ENCODE measurements at regions not wholly inside any gene's neighbourhood (a gene's known extent, or its start where the extent isn't known, plus 50 kb on each side); places are given as distances from the start of the nearest gene placed in this dataset.

GRCh38 chr18:27652480-27653121, 467.5 kb upstream of the CHST9 start:
- peak overlapping the region in 1 of 2 donors; percentile 21 for H3K27ac ChIP-seq (ENCODE audit: low read depth in 1 of 2, low read length in 1 of 2)
- peaks cover 0 to 14% (median 0%) of the 10 kb centered on the region in 5 donors for H3K4me1 ChIP-seq (ENCODE audit: control insufficient read depth in 5 of 5, insufficient read depth in 5 of 5, low read length in 5 of 5)
- no peaks in the 10 kb centered on the region for H3K27me3 ChIP-seq (ENCODE audit: control insufficient read depth in 3 of 3, insufficient read depth in 3 of 3, low read length in 2 of 3)
- H3K9ac ChIP-seq (ENCODE audit: insufficient read depth in 1 of 2, low read length in 2 of 2), result no peak overlapping the region
- 54 to 59% methylated on average over 2 of the region's 2 CpGs for WGBS, 2 donors
- H3K9me3 ChIP-seq (ENCODE audit: control insufficient read depth in 4 of 4, insufficient read depth in 3 of 4, low read length in 3 of 4), result no peaks in the 10 kb centered on the region
- no peaks in the 10 kb centered on the region for H3K36me3 ChIP-seq (ENCODE audit: control insufficient read depth in 4 of 4, insufficient read depth in 4 of 4, low read length in 4 of 4)
- ATAC-seq (ENCODE audit: insufficient read depth, low FRiP score) (no peak), DNase-seq (no peak)
- TF ChIP-seq CTCF (IDR thresholded peaks at IDR 0.05; ENCODE audit: control extremely low read depth, extremely low read depth), result no peak
- H3K4me3 ChIP-seq, result no peak overlapping the region

- Histone ChIP-seq H3K4me1 (ENCODE audit: control insufficient read depth in 5 of 5, insufficient read depth in 5 of 5, low read length in 5 of 5) (peaks cover 0 to 10% (median 0%) of the 10 kb centered on the region in 5 donors), H3K27ac (ENCODE audit: low read depth in 1 of 2, low read length in 1 of 2) (no peak overlapping the region), H3K27me3 (ENCODE audit: control insufficient read depth in 3 of 3, insufficient read depth in 3 of 3, low read length in 2 of 3) (no peaks in the 10 kb centered on the region), H3K36me3 (ENCODE audit: control insufficient read depth in 4 of 4, insufficient read depth in 4 of 4, low read length in 4 of 4) (no peaks in the 10 kb centered on the region), H3K9me3 (ENCODE audit: control insufficient read depth in 4 of 4, insufficient read depth in 3 of 4, low read length in 3 of 4) (no peaks in the 10 kb centered on the region), H3K4me3 (no peak overlapping the region), H3K9ac (ENCODE audit: insufficient read depth in 1 of 2, low read length in 2 of 2) (no peak overlapping the region)
- DNase-seq (no peak), ATAC-seq (ENCODE audit: insufficient read depth, low FRiP score) (no peak)
- WGBS, 2 donors, result 89 to 90% methylated on average over 3 of the region's 3 CpGs
- no peak for TF ChIP-seq CTCF (IDR thresholded peaks at IDR 0.05; ENCODE audit: control extremely low read depth, extremely low read depth)
These were observed 464.5 kb upstream of the CHST9 start for GRCh38 chr18:27649621-27650020.

- WGBS, 2 donors, result 40 to 51% methylated on average over 1 of the region's 1 CpG
- Histone ChIP-seq H3K4me3 (no peak overlapping the region), H3K4me1 (ENCODE audit: control insufficient read depth in 5 of 5, insufficient read depth in 5 of 5, low read length in 5 of 5) (no peaks in the 10 kb centered on the region), H3K27ac (ENCODE audit: low read depth in 1 of 2, low read length in 1 of 2) (no peak overlapping the region), H3K9ac (ENCODE audit: insufficient read depth in 1 of 2, low read length in 2 of 2) (no peak overlapping the region), H3K9me3 (ENCODE audit: control insufficient read depth in 4 of 4, insufficient read depth in 3 of 4, low read length in 3 of 4) (no peaks in the 10 kb centered on the region), H3K27me3 (ENCODE audit: control insufficient read depth in 3 of 3, insufficient read depth in 3 of 3, low read length in 2 of 3) (no peaks in the 10 kb centered on the region), H3K36me3 (ENCODE audit: control insufficient read depth in 4 of 4, insufficient read depth in 4 of 4, low read length in 4 of 4) (no peaks in the 10 kb centered on the region)
- no peak for DNase-seq
- no peak for ATAC-seq (ENCODE audit: insufficient read depth, low FRiP score)
- TF ChIP-seq CTCF (IDR thresholded peaks at IDR 0.05; ENCODE audit: control extremely low read depth, extremely low read depth), result no peak
These were observed 460.8 kb upstream of the CHST9 start for GRCh38 chr18:27645929-27646328.

GRCh38 chr18:27636576-27637085, 451.5 kb upstream of the CHST9 start:
- Histone ChIP-seq H3K36me3 (ENCODE audit: control insufficient read depth in 4 of 4, insufficient read depth in 4 of 4, low read length in 4 of 4) (no peaks in the 10 kb centered on the region), H3K27ac (ENCODE audit: low read depth in 1 of 2, low read length in 1 of 2) (no peak overlapping the region), H3K27me3 (ENCODE audit: control insufficient read depth in 3 of 3, insufficient read depth in 3 of 3, low read length in 2 of 3) (no peaks in the 10 kb centered on the region), H3K9ac (ENCODE audit: insufficient read depth in 1 of 2, low read length in 2 of 2) (no peak overlapping the region), H3K9me3 (ENCODE audit: control insufficient read depth in 4 of 4, insufficient read depth in 3 of 4, low read length in 3 of 4) (no peaks in the 10 kb centered on the region), H3K4me3 (no peak overlapping the region), H3K4me1 (ENCODE audit: control insufficient read depth in 5 of 5, insufficient read depth in 5 of 5, low read length in 5 of 5) (no peaks in the 10 kb centered on the region)
- ATAC-seq (ENCODE audit: insufficient read depth, low FRiP score) (no peak), DNase-seq (no peak)
- 74 to 77% methylated on average over 9 of the region's 9 CpGs for WGBS, 2 donors
- TF ChIP-seq CTCF (IDR thresholded peaks at IDR 0.05; ENCODE audit: control extremely low read depth, extremely low read depth), result no peak

Data from lung (tissue), 11 donors.